ENCODE measurements at regions not wholly inside any gene's neighbourhood (a gene's known extent, or its start where the extent isn't known, plus 50 kb on each side); places are given as distances from the start of the nearest gene placed in this dataset.

DNA sequence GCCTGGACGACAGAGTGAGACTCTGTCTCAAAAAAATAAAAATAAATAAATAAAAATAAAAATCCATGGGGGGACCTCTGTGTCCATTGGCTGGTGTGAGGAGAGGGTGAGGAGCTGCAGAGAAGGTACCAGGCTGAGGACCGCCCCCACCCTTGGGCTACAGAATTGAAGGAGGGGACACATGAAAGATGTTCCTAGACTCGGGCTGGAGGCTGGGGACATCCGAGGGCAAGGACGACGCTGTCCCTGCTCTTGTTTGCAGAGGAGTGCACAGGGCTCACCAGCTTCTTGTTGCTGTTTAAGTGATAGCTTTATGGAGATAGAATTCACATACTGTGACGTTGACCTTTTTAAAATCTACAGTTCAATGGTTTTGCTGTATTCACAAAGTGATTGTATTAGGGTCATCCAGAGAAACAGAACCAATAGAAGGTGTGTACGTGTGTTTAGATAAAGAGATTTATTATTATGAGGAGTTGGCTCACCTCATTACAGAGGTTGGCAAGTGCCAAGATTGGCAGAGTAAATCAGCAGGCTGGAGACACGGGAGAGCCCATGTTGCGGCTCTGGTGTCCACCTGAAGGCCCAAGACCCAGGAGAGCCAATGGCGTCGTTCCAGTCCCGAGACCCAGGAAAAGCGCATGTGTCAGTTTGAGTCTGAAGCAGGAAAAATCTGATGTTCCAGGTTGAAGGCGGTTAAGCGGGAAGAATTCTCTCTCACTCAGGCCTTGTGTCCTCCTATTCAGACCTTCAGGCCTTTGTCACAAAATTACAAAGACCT, 320.7 kb downstream of the SEC14L1 start:
- TF ChIP-seq, protein P1, sequence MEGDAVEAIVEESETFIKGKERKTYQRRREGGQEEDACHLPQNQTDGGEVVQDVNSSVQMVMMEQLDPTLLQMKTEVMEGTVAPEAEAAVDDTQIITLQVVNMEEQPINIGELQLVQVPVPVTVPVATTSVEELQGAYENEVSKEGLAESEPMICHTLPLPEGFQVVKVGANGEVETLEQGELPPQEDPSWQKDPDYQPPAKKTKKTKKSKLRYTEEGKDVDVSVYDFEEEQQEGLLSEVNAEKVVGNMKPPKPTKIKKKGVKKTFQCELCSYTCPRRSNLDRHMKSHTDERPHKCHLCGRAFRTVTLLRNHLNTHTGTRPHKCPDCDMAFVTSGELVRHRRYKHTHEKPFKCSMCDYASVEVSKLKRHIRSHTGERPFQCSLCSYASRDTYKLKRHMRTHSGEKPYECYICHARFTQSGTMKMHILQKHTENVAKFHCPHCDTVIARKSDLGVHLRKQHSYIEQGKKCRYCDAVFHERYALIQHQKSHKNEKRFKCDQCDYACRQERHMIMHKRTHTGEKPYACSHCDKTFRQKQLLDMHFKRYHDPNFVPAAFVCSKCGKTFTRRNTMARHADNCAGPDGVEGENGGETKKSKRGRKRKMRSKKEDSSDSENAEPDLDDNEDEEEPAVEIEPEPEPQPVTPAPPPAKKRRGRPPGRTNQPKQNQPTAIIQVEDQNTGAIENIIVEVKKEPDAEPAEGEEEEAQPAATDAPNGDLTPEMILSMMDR (IDR thresholded peaks at IDR 0.05): no peak
- TF ChIP-seq GABPB1 (CRISPR knock-in tag; IDR thresholded peaks at IDR 0.05) (no peak), PRRX2 (CRISPR knock-in tag; IDR thresholded peaks at IDR 0.05) (no peak), NR2C2 (CRISPR knock-in tag; IDR thresholded peaks at IDR 0.05) (no peak), TEAD1 (CRISPR knock-in tag; IDR thresholded peaks at IDR 0.05) (no peak), FOXK1 (CRISPR knock-in tag; IDR thresholded peaks at IDR 0.05) (no peak), FOXP1 (CRISPR knock-in tag; IDR thresholded peaks at IDR 0.05; ENCODE audit: borderline replicate concordance) (no peak), ZNF396 (CRISPR knock-in tag; IDR thresholded peaks at IDR 0.05; ENCODE audit: borderline replicate concordance) (no peak), CREB1 (CRISPR knock-in tag; IDR thresholded peaks at IDR 0.05) (no peak), ZNF232 (CRISPR knock-in tag; IDR thresholded peaks at IDR 0.05) (no peak), SMAD3 (CRISPR knock-in tag; IDR thresholded peaks at IDR 0.05; ENCODE audit: borderline replicate concordance) (no peak), SP1 (CRISPR knock-in tag; conservative IDR thresholded peaks at IDR 0.05) (no peak), ESRRA (CRISPR knock-in tag; IDR thresholded peaks at IDR 0.05; ENCODE audit: borderline replicate concordance) (no peak)
- TF ChIP-seq, protein P2, sequence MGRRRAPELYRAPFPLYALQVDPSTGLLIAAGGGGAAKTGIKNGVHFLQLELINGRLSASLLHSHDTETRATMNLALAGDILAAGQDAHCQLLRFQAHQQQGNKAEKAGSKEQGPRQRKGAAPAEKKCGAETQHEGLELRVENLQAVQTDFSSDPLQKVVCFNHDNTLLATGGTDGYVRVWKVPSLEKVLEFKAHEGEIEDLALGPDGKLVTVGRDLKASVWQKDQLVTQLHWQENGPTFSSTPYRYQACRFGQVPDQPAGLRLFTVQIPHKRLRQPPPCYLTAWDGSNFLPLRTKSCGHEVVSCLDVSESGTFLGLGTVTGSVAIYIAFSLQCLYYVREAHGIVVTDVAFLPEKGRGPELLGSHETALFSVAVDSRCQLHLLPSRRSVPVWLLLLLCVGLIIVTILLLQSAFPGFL (CRISPR knock-in tag; IDR thresholded peaks at IDR 0.05; ENCODE audit: borderline replicate concordance): no peak

Data from WTC11 (cell line).